HG03108 (cell line): ENCODE measurements at regions not wholly inside any gene's neighbourhood (a gene's known extent, or its start where the extent isn't known, plus 50 kb on each side); places are given as distances from the start of the nearest gene placed in this dataset.
A peak's percentile ranks its signal among the peaks of the same experiment; 100 is the strongest.
"Not testable (repeated sequence)": the region's sequence is repeated elsewhere in the genome, so short reads cannot be mapped to it uniquely, and the experiment has no call there.

Experiments
- ATAC-seq: cut with Tn5 transposase; IDR thresholded peaks from one replicate; pipeline ENCODE4 v1.9.1; 2021; ENCODE audit warnings: moderate library complexity; ENCODE audit not compliant: unreplicated experiment

- ATAC-seq: no peak
These were observed 97.4 kb upstream of the ELOVL5 start for GRCh38 chr6:53446151-53446550.

DNA sequence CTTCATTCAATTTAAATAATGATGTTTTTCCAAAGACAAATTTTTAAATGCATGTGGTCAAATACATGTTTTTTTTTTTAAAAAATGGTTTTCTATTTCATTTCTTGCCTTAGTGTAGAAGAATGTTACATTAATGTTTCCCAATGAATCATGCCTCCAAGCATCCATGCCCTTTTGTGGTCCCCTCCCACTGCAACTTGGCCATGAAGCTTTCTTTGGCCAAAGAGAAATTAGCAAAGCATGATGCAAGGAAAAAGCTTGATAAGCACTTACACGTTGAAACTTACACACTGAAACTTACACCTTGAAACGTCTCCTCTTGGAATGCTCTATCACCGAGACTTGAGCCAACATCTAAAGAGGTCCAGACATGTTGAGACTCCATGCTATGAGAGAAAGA is 93.0 kb upstream of the ELOVL5 start:
- no peak for ATAC-seq

- ATAC-seq: no peak
These were observed 92.3 kb upstream of the ELOVL5 start for GRCh38 chr6:53441035-53441493.

- ATAC-seq: no peak
These were observed 91.7 kb upstream of the ELOVL5 start for GRCh38 chr6:53440336-53440945.

DNA sequence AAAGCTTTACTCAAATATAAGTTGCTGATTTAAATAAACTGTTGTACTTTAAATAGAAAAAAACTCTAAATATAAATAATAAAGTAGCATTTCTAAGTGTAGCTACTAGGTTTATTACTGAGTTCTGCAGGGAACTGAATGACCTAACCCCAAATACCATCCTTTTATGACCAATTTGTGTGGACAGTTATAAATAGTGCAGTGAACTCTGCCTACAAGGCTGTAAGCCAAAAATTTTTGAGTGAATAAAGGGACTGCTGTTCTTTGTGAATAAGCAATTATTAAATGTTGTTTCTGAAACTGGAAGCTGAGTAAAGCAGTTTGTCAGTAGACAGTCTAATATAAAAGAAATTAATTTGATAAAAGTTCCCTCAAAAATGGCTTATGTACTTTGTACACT is 90.8 kb upstream of the ELOVL5 start:
- no peak for ATAC-seq

- no peak for ATAC-seq
These were observed 88.9 kb upstream of the ELOVL5 start for GRCh38 chr6:53437557-53438202.

- ATAC-seq: no peak
These were observed 88.0 kb upstream of the ELOVL5 start for GRCh38 chr6:53436526-53437303.

GRCh38 chr6:53433951-53434285 is 85.2 kb upstream of the ELOVL5 start:
- ATAC-seq: no peak

DNA sequence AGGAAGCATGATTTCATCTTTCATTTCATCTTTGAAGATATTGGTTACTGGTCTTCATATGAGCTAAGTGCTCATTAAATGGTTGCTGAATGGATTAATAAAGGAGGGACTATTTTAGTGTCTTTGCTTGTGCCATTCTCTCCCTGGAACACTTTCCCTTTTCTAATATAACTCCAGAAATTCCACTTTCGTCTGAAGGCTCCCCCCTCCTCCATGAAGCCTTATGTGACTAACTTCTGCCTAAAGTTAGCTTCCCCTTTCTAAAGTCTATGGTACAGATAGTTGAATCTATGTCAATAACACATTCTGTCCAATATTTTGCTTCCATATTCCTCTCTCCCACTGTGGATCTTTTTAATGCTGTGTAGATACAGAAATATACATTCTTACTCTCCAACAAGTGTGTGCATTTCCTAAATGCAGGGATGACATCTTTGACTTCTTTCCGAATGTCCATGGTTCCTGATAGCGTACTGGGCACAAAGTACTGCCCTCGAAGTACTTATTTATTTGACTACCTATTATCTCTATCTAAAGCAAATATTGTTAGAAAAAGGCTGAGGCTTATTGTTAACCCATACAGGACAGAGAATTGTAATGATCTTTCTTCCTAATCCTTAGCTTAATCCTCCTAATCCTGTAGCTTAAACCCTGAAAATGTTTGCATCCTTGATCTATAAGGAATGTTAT is 84.7 kb upstream of the ELOVL5 start:
- no peak for ATAC-seq

- ATAC-seq: no peak
These were observed 83.8 kb upstream of the ELOVL5 start for GRCh38 chr6:53432318-53433161.

DNA sequence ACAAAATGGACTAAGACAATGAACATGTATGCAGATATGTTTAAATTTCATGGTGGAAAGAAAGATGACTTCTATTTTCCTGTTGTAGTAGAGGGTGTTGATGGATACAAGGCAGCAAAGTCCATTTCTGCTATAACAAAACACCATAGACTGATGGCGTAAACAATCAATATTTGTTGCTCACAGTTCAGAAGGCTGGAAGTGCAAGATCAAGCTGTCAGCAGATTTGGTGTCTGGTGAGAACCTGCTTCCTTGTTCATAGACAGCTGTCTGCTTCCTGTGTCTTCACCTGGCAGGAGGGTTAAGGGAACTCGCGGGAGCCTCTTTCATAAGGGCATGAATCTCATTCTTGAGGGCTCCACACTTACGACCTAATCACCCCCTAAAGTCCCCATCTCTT is 83.0 kb upstream of the ELOVL5 start:
- no peak for ATAC-seq

- ATAC-seq: no peak
These were observed 80.7 kb upstream of the ELOVL5 start for GRCh38 chr6:53429401-53429800.

DNA sequence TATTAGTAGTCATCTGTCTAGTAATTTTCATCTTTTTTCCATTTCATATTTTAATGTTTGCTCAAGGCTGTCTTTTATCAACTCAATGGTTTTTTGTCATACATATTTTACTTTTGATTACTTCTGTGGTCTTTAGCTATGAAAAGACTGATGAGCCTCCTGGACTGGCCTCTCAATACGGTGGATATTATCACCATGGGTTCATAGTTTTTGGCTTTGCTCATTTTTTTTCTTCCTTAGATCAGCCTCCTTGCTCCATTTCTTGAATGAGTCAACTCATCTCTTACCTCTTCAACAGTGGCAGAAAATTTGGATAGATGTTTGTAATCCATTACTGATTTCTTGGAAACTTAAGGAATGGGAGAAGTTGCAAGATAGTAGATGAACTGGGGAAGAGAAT is 80.1 kb upstream of the ELOVL5 start:
- ATAC-seq: no peak

GRCh38 chr6:53426667-53427270 is 78.0 kb upstream of the ELOVL5 start:
- ATAC-seq: peak; percentile 88

DNA sequence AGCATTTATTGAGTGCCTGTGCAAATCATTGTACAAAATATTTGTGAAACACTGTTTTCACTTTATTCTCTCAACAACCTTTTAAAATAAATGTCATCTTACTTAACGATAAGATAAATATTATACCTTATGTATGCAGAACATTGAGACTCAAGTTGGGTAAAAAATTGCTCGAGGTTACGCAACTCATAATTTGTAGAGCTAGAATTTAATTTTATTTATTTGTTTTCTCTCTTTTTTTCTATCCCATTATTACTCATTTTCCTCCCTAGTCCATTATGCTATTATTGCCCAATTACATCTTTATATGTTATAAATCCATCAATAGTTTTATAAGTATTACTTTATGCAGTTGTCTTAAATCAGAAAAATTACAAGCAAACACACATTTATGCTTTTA is 77.4 kb upstream of the ELOVL5 start:
- ATAC-seq: no peak

GRCh38 chr6:53424976-53425718 is 76.4 kb upstream of the ELOVL5 start:
- no peak for ATAC-seq

- no peak for ATAC-seq
These were observed 75.5 kb upstream of the ELOVL5 start for GRCh38 chr6:53424300-53424699.

- ATAC-seq: not testable (repeated sequence)
These were observed 74.8 kb upstream of the ELOVL5 start for GRCh38 chr6:53423560-53423959.

DNA sequence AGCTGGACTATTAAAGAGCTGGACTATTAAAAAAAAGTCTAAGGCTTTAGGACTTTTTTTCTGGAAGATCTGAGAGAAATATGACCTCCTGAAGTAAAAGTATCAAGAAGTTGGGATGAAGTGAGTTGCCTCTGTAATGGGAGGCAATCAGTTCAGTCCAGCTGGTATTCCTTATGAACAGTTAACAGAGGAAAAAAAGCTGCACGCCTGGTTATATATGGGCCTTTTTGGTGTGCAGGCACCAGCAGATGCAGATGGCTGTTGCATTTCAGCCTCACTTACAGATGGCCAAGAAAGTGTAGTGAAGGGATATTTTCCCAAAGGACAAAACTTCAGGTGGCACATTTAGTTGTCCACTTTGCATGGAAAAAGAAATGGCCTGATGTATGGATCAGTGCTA is 70.3 kb upstream of the ELOVL5 start:
- no peak for ATAC-seq

GRCh38 chr6:53418288-53418687 is 69.5 kb upstream of the ELOVL5 start:
- ATAC-seq: no peak
